Activated naive CD8-positive, alpha-beta T cell treated with anti-CD3 and anti-CD28 coated beads for 36 hours (primary cell): ENCODE measurements at regions not wholly inside any gene's neighbourhood (a gene's known extent, or its start where the extent isn't known, plus 50 kb on each side); places are given as distances from the start of the nearest gene placed in this dataset.
"Not testable (repeated sequence)": the region's sequence is repeated elsewhere in the genome, so short reads cannot be mapped to it uniquely, and the experiment has no call there.

ENCODE experiments used
- DNase-seq: peaks from one replicate; pipeline ENCODE4 v3.0.0; 2021
- H3K27ac Mint-ChIP-seq: one replicate; pipeline ENCODE4 v1.8.0; 2022; ENCODE audit warnings: mild to moderate bottlenecking, moderate library complexity, mixed read lengths
- H3K27me3 Mint-ChIP-seq: one replicate; pipeline ENCODE4 v1.8.0; 2022; ENCODE audit warnings: mild to moderate bottlenecking, mixed read lengths
- H3K36me3 Mint-ChIP-seq: one replicate; pipeline ENCODE4 v1.8.0; 2021; ENCODE audit warnings: mild to moderate bottlenecking, mixed read lengths
- H3K4me1 Mint-ChIP-seq: one replicate; pipeline ENCODE4 v1.8.0; 2021; ENCODE audit warnings: mixed read lengths
- H3K4me3 Mint-ChIP-seq: one replicate; pipeline ENCODE4 v1.8.0; 2022; ENCODE audit warnings: mild to moderate bottlenecking, moderate library complexity, mixed read lengths
- H3K9me3 Mint-ChIP-seq: one replicate; pipeline ENCODE4 v1.8.0; 2022; ENCODE audit warnings: mixed read lengths

DNA sequence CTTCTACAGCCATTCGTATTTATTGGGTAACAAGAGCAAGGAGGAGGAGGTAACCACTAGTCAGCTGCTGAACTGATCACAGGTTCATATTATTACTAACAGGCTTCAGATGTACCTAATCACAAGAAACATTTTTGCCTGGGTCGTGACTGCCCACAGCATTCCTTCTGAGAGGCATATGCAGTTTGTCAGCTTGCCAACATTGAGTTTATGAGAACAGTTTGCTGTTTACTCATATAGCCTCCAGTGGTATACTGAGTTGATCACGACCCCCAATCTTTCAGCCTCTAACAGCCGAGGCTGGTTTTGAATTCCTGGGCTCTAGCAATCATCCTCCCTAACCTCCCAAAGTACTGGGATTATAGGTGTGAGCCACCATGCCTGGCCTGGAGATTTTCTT lies 693.6 kb downstream of the TLE1 start:
- no peaks in the 10 kb centered on the region for H3K4me1 Mint-ChIP-seq
- no peak for DNase-seq

GRCh38 chr9:80994892-80995291 lies 694.5 kb downstream of the TLE1 start:
- Mint-ChIP-seq H3K9me3 (peaks cover 2% of the 10 kb centered on the region), H3K4me3 (no peak overlapping the region), H3K27me3 (peaks cover 13% of the 10 kb centered on the region), H3K27ac (no peak overlapping the region), H3K36me3 (no peaks in the 10 kb centered on the region), H3K4me1 (no peaks in the 10 kb centered on the region)
- DNase-seq: no peak

More for the DNA sequence above, 693.6 kb downstream of the TLE1 start:
- Mint-ChIP-seq H3K4me3 (no peak overlapping the region), H3K36me3 (no peaks in the 10 kb centered on the region), H3K27ac (no peak overlapping the region), H3K9me3 (peaks cover 4% of the 10 kb centered on the region), H3K27me3 (peaks cover 17% of the 10 kb centered on the region)

DNA sequence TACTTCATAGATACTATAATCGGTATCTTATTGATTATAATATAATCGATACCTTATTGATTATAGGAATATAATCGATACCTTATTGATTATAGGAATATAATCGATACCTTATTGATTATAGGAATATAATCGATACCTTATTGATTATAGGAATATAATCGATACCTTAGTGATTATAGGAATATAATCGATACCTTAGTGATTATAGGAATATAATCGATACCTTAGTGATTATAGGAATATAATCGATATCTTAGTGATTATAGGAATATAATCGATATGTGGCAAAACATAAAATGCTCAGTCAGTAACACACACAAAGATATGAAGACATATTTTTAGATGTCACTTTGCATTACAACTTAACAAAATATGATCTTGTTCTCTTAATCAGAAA lies 703.8 kb downstream of the TLE1 start:
- not testable (repeated sequence) for H3K4me1 Mint-ChIP-seq, H3K36me3 Mint-ChIP-seq

DNA sequence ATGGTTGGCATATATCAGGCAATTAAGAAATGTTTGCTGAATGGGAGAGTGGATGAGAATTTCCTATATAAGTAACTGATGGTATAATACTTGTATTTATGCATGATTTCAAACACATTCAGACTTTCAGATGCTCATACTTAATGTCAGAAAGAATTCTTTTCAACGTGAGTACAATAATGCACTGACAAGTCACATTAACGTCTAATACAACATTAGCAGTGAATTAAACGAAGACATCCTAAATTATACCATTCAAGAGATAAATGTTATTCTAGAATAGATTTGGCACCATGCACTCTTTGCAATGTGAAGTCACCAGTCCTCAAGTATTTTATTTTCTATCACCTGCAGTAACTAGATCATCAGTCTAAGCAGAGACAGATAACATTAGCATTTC lies 712.9 kb downstream of the TLE1 start:
- H3K27ac Mint-ChIP-seq: no peak overlapping the region
- H3K27me3 Mint-ChIP-seq: peaks cover 7% of the 10 kb centered on the region
- peaks cover 24% of the 10 kb centered on the region for H3K9me3 Mint-ChIP-seq
- no peaks in the 10 kb centered on the region for H3K36me3 Mint-ChIP-seq
- DNase-seq: no peak
- H3K4me1 Mint-ChIP-seq: no peaks in the 10 kb centered on the region
- no peak overlapping the region for H3K4me3 Mint-ChIP-seq

More for the DNA sequence above, 703.8 kb downstream of the TLE1 start:
- DNase-seq, H3K27me3 Mint-ChIP-seq, H3K4me3 Mint-ChIP-seq, H3K9me3 Mint-ChIP-seq, H3K27ac Mint-ChIP-seq: not testable (repeated sequence)

DNA sequence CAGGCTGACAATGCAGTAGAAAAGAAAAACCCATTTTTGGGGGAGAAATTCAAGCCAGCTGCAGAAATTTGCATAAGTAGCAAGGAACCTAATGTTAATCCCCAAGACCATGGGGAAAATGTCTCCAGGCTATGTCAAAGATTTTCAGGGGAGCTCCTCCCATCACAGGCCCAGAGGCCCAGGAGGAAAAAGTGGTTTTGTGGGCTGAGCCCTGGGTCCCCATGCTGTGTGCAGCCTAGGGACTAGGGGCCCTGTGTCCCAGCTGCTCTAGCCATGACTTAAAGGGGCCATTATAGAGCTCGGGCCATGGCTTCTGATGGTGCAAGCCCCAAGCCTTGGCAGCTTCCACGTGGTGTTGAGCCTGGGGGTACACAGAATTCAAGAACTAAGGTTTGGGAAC lies 719.0 kb downstream of the TLE1 start:
- H3K36me3 Mint-ChIP-seq, H3K4me1 Mint-ChIP-seq, DNase-seq, H3K27me3 Mint-ChIP-seq, H3K4me3 Mint-ChIP-seq, H3K27ac Mint-ChIP-seq: not testable (repeated sequence)
- peaks cover 16% of the 10 kb centered on the region for H3K9me3 Mint-ChIP-seq

DNA sequence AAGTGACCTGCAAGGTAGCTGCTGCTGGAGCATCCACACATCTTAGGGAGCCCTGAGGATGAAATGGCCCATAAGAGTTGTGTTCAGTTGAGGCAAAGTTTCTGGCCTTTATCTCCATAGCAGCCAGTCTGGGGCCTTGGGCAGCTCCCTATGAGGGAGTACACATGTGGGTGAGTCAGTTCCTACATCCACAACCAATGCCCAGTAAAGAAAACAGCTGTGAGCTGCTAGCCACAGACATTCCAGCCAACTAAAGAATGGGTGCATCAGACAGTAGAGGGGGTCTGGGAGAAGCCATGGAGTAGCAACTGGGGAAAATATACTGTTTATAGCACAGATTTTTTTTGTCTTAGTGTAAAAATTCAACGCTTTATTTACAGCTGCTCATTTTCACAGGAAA lies 720.7 kb downstream of the TLE1 start:
- no peak for DNase-seq
- H3K4me1 Mint-ChIP-seq: no peaks in the 10 kb centered on the region
- H3K9me3 Mint-ChIP-seq: peaks cover 8% of the 10 kb centered on the region
- H3K36me3 Mint-ChIP-seq: no peaks in the 10 kb centered on the region
- no peak overlapping the region for H3K27ac Mint-ChIP-seq
- H3K4me3 Mint-ChIP-seq: no peak overlapping the region
- H3K27me3 Mint-ChIP-seq: peaks cover 6% of the 10 kb centered on the region

GRCh38 chr9:80964914-80965313 lies 724.4 kb downstream of the TLE1 start:
- DNase-seq: no peak
- no peaks in the 10 kb centered on the region for H3K4me1 Mint-ChIP-seq
- H3K27me3 Mint-ChIP-seq: peaks cover 4% of the 10 kb centered on the region
- peaks cover 5% of the 10 kb centered on the region for H3K9me3 Mint-ChIP-seq
- H3K36me3 Mint-ChIP-seq: no peaks in the 10 kb centered on the region
- H3K27ac Mint-ChIP-seq: no peak overlapping the region
- H3K4me3 Mint-ChIP-seq: no peak overlapping the region

DNA sequence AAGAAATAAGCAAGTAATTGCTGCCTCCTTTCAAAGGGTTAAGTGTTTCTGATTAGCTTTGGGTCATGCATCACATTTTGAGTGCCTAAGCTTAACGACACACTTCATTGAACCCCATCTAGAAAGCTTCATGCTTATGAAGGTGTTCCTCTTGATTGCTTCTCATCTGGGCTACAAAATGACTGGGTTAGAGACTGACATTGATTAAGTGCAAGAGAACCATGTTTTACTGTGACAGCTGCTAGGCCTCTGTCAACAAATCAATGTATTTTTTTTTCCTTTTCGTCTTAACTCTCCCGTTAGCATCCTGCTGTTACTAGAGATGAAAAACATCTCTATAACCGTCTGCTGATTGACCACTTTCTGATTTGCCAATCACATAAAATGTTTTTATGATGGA lies 725.0 kb downstream of the TLE1 start:
- DNase-seq: no peak

GRCh38 chr9:80957801-80958200 lies 731.5 kb downstream of the TLE1 start:
- Mint-ChIP-seq H3K27me3 (no peaks in the 10 kb centered on the region), H3K4me1 (no peaks in the 10 kb centered on the region), H3K27ac (no peak overlapping the region), H3K9me3 (peaks cover 4% of the 10 kb centered on the region), H3K4me3 (no peak overlapping the region), H3K36me3 (no peaks in the 10 kb centered on the region)
- DNase-seq: no peak

More for the DNA sequence above, 725.0 kb downstream of the TLE1 start:
- Mint-ChIP-seq H3K27ac (no peak overlapping the region), H3K9me3 (peaks cover 4% of the 10 kb centered on the region), H3K27me3 (peaks cover 4% of the 10 kb centered on the region), H3K4me3 (no peak overlapping the region), H3K36me3 (no peaks in the 10 kb centered on the region), H3K4me1 (no peaks in the 10 kb centered on the region)

DNA sequence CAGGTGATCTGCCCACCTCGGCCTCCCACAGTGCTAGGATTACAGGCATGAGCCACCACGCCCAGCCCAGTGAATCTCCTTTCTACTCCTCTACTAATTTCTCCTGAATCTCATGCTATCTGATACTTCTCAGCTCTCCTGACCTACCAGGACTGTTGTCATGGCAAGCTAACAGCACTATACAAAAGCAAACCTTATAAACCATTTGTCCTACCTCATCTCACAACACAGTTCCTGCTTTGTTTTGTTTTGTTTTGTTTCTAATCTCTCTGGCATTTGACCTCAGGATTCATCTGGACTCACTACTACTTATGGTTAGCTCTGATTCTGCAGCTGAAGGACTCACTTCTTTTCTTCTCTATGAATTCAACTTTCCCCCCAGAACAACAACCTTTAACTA lies 734.8 kb downstream of the TLE1 start:
- DNase-seq: no peak
- H3K4me1 Mint-ChIP-seq: no peaks in the 10 kb centered on the region
- H3K36me3 Mint-ChIP-seq: no peaks in the 10 kb centered on the region
- no peak overlapping the region for H3K4me3 Mint-ChIP-seq
- H3K27me3 Mint-ChIP-seq: no peaks in the 10 kb centered on the region
- no peaks in the 10 kb centered on the region for H3K9me3 Mint-ChIP-seq
- H3K27ac Mint-ChIP-seq: no peak overlapping the region

GRCh38 chr9:80952363-80952922 lies 736.9 kb downstream of the TLE1 start:
- Mint-ChIP-seq H3K27me3 (no peaks in the 10 kb centered on the region), H3K4me3 (no peak overlapping the region), H3K27ac (no peak overlapping the region), H3K36me3 (no peaks in the 10 kb centered on the region), H3K4me1 (no peaks in the 10 kb centered on the region), H3K9me3 (no peaks in the 10 kb centered on the region)
- no peak for DNase-seq

- Mint-ChIP-seq H3K27ac (no peak overlapping the region), H3K4me3 (no peak overlapping the region), H3K9me3 (no peaks in the 10 kb centered on the region), H3K36me3 (no peaks in the 10 kb centered on the region), H3K4me1 (no peaks in the 10 kb centered on the region), H3K27me3 (no peaks in the 10 kb centered on the region)
- no peak for DNase-seq
These were observed 737.7 kb downstream of the TLE1 start for GRCh38 chr9:80951675-80952074.

GRCh38 chr9:80948876-80949275 lies 740.5 kb downstream of the TLE1 start:
- Mint-ChIP-seq H3K4me1 (no peaks in the 10 kb centered on the region), H3K9me3 (peaks cover 2% of the 10 kb centered on the region), H3K27me3 (no peaks in the 10 kb centered on the region), H3K27ac (no peak overlapping the region), H3K4me3 (no peak overlapping the region), H3K36me3 (no peaks in the 10 kb centered on the region)
- DNase-seq: no peak

GRCh38 chr9:80948066-80948465 lies 741.3 kb downstream of the TLE1 start:
- peaks cover 2% of the 10 kb centered on the region for H3K9me3 Mint-ChIP-seq
- no peak overlapping the region for H3K27ac Mint-ChIP-seq
- no peaks in the 10 kb centered on the region for H3K36me3 Mint-ChIP-seq
- DNase-seq: no peak
- H3K27me3 Mint-ChIP-seq: no peaks in the 10 kb centered on the region
- no peaks in the 10 kb centered on the region for H3K4me1 Mint-ChIP-seq
- no peak overlapping the region for H3K4me3 Mint-ChIP-seq

DNA sequence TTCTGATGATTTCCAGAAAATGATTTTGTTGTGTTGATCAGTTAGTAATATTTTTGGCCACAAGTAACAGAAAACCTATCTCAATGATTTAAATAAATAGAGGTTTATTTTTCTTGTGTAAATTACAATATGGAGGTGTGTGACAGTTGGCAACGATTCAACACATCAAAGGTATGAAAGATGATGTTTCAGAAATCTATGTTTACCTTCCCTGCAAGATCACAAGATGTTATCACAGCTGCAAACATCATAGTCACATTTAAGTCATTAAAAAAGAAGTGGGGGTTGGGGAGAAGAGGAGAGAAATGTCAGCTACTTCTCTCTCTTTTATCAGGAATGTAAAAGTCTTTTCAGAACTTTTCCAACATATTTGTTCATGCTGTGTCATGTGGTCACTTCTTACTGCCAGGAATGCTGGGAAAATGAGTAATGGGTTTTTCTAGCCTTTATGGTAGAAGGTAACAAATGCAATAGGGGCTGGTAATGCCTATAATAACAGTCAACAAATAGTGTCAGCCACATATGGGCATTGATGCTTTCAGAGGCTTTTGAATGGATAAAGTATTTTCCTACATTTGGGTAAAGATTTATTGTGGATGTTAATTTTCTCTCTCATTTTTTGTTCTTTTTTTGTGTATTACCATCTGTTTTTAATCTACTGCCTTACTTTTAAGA lies 742.7 kb downstream of the TLE1 start:
- DNase-seq: no peak
- no peaks in the 10 kb centered on the region for H3K4me1 Mint-ChIP-seq
- peaks cover 2% of the 10 kb centered on the region for H3K9me3 Mint-ChIP-seq
- no peak overlapping the region for H3K4me3 Mint-ChIP-seq
- no peaks in the 10 kb centered on the region for H3K36me3 Mint-ChIP-seq
- no peaks in the 10 kb centered on the region for H3K27me3 Mint-ChIP-seq
- no peak overlapping the region for H3K27ac Mint-ChIP-seq

- no peak for DNase-seq
- Mint-ChIP-seq H3K9me3 (peaks cover 3% of the 10 kb centered on the region), H3K27me3 (no peaks in the 10 kb centered on the region), H3K27ac (no peak overlapping the region), H3K36me3 (no peaks in the 10 kb centered on the region), H3K4me3 (no peak overlapping the region), H3K4me1 (no peaks in the 10 kb centered on the region)
These were observed 743.9 kb downstream of the TLE1 start for GRCh38 chr9:80945436-80945835.
